ENCODE measurements at regions not wholly inside any gene's neighbourhood (a gene's known extent, or its start where the extent isn't known, plus 50 kb on each side); places are given as distances from the start of the nearest gene placed in this dataset.
A peak's percentile ranks its signal among the peaks of the same experiment; 100 is the strongest.

DNA sequence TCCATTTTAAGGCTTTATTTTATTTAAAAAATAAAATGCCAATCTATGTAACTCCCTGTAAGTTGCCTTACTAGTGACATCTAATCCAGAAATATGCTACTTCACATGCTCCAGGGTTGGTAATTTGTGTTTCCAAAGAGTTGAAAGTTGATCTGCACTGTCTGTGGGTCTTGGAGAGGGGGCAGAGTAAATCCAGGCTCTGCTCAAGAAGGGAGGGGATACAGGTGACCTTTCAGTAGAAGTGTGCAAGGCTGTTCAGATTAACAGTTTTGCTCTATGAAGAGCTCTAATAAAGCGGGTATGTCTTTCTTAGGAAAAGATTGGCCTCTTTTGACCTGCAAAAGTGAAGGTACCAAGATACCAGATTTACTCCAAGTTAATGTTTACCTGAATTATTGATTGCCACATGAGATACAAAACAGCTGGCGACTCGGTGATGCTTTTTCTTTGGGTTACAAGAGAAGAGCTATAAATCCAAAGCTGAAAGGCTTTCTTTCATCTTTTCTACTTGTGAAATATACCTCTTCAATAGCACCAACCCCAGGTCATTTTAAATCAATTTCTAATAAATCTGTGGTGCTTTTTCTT lies 75.6 kb upstream of the FLRT2 start:
- ATAC-seq (no peak), DNase-seq (ENCODE audit: low read depth in 1 of 2, low spot score in 1 of 2) (no peak), FAIRE-seq (no peak)
- CTCF ChIA-PET: no interaction called here
- no peaks in the 10 kb centered on the region for H3K9me3 ChIP-seq
- H3K4me2 ChIP-seq: peak overlapping the region; percentile 34; the same call in 2 of the 3 replicates
- peaks cover 11% of the 10 kb centered on the region for H3K4me1 ChIP-seq
- WGBS (ENCODE audit: missing lambda C conversion rate): 51% methylated on average over 3 of the region's 3 CpGs
- H3K27ac ChIP-seq: no peak overlapping the region
- no peak for TF ChIP-seq POLR2A (IDR thresholded peaks at IDR 0.05; ENCODE audit: low read length)
- no peak for TF ChIP-seq PHF8 (IDR thresholded peaks at IDR 0.05; ENCODE audit: borderline replicate concordance, low read depth)
- no peak for TF ChIP-seq ZSCAN20 (CRISPR knock-in tag; IDR thresholded peaks at IDR 0.05)
- no peak for TF ChIP-seq MAZ (IDR thresholded peaks at IDR 0.05; ENCODE audit: borderline replicate concordance, low read depth, low read length)
- TF ChIP-seq ZFP36 (IDR thresholded peaks at IDR 0.05; ENCODE audit: borderline replicate concordance, partially characterized antibody): no peak
- no peak for TF ChIP-seq ELK1 (IDR thresholded peaks at IDR 0.05; ENCODE audit: low read depth, low read length)
- TF ChIP-seq GATA3 (IDR thresholded peaks at IDR 0.05; ENCODE audit: borderline replicate concordance): no peak
- TF ChIP-seq HES2 (IDR thresholded peaks at IDR 0.05): no peak
- TF ChIP-seq CHD4 (IDR thresholded peaks at IDR 0.05; ENCODE audit: borderline replicate concordance): no peak
- TF ChIP-seq MYC (IDR thresholded peaks at IDR 0.05; ENCODE audit: borderline replicate concordance, low read length): no peak
- no peak for TF ChIP-seq TFCP2L1 (CRISPR knock-in tag; IDR thresholded peaks at IDR 0.05)
- no peak for TF ChIP-seq EP300 (IDR thresholded peaks at IDR 0.05)
- TF ChIP-seq CBX8 (IDR thresholded peaks at IDR 0.05): no peak
- TF ChIP-seq RNF2 (IDR thresholded peaks at IDR 0.05; ENCODE audit: borderline replicate concordance, low read depth): no peak
- no peak for TF ChIP-seq RCOR1 (IDR thresholded peaks at IDR 0.05; ENCODE audit: low read depth, low read length)
- no peak for TF ChIP-seq MAX (IDR thresholded peaks at IDR 0.05)
- TF ChIP-seq, protein P1, sequence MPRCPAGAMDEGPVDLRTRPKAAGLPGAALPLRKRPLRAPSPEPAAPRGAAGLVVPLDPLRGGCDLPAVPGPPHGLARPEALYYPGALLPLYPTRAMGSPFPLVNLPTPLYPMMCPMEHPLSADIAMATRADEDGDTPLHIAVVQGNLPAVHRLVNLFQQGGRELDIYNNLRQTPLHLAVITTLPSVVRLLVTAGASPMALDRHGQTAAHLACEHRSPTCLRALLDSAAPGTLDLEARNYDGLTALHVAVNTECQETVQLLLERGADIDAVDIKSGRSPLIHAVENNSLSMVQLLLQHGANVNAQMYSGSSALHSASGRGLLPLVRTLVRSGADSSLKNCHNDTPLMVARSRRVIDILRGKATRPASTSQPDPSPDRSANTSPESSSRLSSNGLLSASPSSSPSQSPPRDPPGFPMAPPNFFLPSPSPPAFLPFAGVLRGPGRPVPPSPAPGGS (IDR thresholded peaks at IDR 0.05): no peak
- no peak overlapping the region for H3K4me3 ChIP-seq
- POLR2A ChIA-PET: no interaction called here

DNA sequence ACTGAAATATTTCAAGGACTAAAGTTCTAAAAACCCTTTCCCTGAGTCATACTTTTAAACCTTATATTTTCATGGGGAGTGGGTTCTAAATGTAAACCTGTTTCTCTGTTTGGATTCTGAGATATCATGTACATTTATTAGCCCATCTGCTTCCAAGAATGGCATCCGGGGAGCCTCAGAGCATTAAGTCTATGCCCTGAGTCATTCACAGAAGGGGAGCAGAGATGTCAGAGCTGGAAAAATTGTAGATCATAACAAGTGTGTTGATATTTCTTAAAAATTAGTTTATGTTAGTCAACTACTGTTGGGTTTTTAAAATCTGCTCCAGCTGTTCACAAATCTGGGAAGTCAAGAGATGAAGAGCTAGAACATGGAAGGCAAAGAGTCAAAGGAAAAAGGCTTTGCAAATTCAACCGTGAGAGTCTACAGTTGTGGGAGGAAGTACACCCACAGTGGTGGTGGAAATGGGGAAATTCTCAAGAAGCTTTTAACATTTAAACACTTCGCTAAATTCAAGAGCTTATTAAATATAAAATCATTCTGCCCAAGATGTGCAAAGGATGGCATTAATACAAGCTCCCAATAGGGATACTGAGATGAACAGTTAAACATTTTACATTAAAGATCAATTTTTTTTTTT lies 70.5 kb upstream of the FLRT2 start:
- WGBS (ENCODE audit: missing lambda C conversion rate): 84% methylated on average over 3 of the region's 3 CpGs
- Histone ChIP-seq H3K4me1 (peaks cover 2% of the 10 kb centered on the region), H3K9me3 (no peaks in the 10 kb centered on the region), H3K27ac (no peak overlapping the region), H3K4me3 (no peak overlapping the region), H3K4me2 (no peak overlapping the region)
- POLR2A ChIA-PET: no interaction called here
- CTCF ChIA-PET: interaction anchor here (0.9 kb wide), 1 partner anchor 24 kb away, joined by 3 read pairs; no protein-coding TSS in a partner anchor
- ATAC-seq (no peak), DNase-seq (ENCODE audit: low read depth in 1 of 2, low spot score in 1 of 2) (no peak), FAIRE-seq (no peak)
- TF ChIP-seq CHD2 (IDR thresholded peaks at IDR 0.05; ENCODE audit: low read length, partially characterized antibody) (no peak), HOXB13 (CRISPR knock-in tag; IDR thresholded peaks at IDR 0.05; ENCODE audit: low read depth) (no peak), REST (IDR thresholded peaks at IDR 0.05) (no peak), FOSL2 (IDR thresholded peaks at IDR 0.05) (no peak), FOSL2 (CRISPR knock-in tag; IDR thresholded peaks at IDR 0.05) (no peak), CBX2 (IDR thresholded peaks at IDR 0.05; ENCODE audit: borderline replicate concordance, low read depth) (no peak), CEBPB (IDR thresholded peaks at IDR 0.05) (no peak), SREBF2 (IDR thresholded peaks at IDR 0.05) (no peak), CBX8 (IDR thresholded peaks at IDR 0.05) (no peak), NFE2L2 (conservative IDR thresholded peaks at IDR 0.05; ENCODE audit: low read length) (no peak), RAD21 (conservative IDR thresholded peaks at IDR 0.05 in 1 of 2, IDR thresholded peaks at IDR 0.05 in 1 of 2) (no peak)
- TF ChIP-seq, protein P2, sequence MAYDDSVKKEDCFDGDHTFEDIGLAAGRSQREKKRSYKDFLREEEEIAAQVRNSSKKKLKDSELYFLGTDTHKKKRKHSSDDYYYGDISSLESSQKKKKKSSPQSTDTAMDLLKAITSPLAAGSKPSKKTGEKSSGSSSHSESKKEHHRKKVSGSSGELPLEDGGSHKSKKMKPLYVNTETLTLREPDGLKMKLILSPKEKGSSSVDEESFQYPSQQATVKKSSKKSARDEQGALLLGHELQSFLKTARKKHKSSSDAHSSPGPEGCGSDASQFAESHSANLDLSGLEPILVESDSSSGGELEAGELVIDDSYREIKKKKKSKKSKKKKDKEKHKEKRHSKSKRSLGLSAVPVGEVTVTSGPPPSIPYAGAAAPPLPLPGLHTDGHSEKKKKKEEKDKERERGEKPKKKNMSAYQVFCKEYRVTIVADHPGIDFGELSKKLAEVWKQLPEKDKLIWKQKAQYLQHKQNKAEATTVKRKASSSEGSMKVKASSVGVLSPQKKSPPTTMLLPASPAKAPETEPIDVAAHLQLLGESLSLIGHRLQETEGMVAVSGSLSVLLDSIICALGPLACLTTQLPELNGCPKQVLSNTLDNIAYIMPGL (CRISPR knock-in tag; IDR thresholded peaks at IDR 0.05; ENCODE audit: borderline replicate concordance): no peak
- TF ChIP-seq, protein P3, sequence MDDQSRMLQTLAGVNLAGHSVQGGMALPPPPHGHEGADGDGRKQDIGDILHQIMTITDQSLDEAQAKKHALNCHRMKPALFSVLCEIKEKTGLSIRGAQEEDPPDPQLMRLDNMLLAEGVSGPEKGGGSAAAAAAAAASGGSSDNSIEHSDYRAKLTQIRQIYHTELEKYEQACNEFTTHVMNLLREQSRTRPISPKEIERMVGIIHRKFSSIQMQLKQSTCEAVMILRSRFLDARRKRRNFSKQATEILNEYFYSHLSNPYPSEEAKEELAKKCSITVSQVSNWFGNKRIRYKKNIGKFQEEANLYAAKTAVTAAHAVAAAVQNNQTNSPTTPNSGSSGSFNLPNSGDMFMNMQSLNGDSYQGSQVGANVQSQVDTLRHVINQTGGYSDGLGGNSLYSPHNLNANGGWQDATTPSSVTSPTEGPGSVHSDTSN (IDR thresholded peaks at IDR 0.05): no peak
